Panc1 (cell line): ENCODE measurements at regions not wholly inside any gene's neighbourhood (a gene's known extent, or its start where the extent isn't known, plus 50 kb on each side); places are given as distances from the start of the nearest gene placed in this dataset.

Experiments
- TCF7L2 ChIP-seq: IDR thresholded peaks from 2 replicates; pipeline ENCODE4 v1.6.1; 2011; ENCODE audit warnings: mild to moderate bottlenecking, low read depth, low read length, inconsistent platforms
- TF ChIP-seq, protein P1 (sequence below): fragments of 450-650 bp; IDR thresholded peaks from 2 replicates; pipeline ENCODE4 v1.5.1; 2017; ENCODE audit warnings: mild to moderate bottlenecking

DNA sequence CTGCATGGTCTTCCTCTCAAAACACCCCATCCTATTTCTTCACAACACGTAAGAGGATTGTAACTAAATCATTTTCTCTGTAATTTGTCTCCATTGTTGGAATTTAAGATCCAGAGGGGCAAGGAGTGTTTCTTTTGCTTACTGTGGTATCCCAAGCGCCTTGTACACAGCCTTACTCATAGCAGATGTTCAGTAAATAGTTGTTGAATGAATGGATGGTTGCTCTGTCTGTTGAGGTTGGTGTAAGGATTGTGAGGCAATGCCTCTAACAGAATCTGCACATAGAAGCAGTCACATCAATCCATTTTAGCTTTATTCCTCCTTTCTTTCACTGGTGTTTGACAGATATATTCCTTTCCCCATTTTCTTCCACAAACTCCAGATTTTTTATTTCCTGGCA lies 90.1 kb downstream of the ZNF365 start:
- no peak for TF ChIP-seq TCF7L2
- TF ChIP-seq, protein P1, sequence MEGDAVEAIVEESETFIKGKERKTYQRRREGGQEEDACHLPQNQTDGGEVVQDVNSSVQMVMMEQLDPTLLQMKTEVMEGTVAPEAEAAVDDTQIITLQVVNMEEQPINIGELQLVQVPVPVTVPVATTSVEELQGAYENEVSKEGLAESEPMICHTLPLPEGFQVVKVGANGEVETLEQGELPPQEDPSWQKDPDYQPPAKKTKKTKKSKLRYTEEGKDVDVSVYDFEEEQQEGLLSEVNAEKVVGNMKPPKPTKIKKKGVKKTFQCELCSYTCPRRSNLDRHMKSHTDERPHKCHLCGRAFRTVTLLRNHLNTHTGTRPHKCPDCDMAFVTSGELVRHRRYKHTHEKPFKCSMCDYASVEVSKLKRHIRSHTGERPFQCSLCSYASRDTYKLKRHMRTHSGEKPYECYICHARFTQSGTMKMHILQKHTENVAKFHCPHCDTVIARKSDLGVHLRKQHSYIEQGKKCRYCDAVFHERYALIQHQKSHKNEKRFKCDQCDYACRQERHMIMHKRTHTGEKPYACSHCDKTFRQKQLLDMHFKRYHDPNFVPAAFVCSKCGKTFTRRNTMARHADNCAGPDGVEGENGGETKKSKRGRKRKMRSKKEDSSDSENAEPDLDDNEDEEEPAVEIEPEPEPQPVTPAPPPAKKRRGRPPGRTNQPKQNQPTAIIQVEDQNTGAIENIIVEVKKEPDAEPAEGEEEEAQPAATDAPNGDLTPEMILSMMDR = no peak
